A673 (cell line): ENCODE measurements at regions not wholly inside any gene's neighbourhood (a gene's known extent, or its start where the extent isn't known, plus 50 kb on each side); places are given as distances from the start of the nearest gene placed in this dataset.

Experiments
- BruUV-seq: library from RNA; stranded (reverse); fragments of 400-500 nt; replicated peaks from 2 replicates; lab custom pipeline; 2021; lab: Mats Ljungman, UMichigan
- CTCF ChIA-PET: fragments of 300-600 bp; sonication (Branson Sonifier 250); formaldehyde crosslinking; loops from one replicate; lab custom pipeline; 2022; ENCODE audit warnings: antibody characterized with exemption; lab: Charles Lee
- POLR2A ChIA-PET: fragments of 300-600 bp; sonication (Branson Sonifier 250); formaldehyde crosslinking; loops from one replicate; lab custom pipeline; 2022; ENCODE audit warnings: antibody characterized with exemption; ENCODE audit not compliant: low non-redundant PET; lab: Charles Lee
- DNase-seq: peaks from one replicate; pipeline ENCODE4 v3.0.0-alpha.2; 2015; ENCODE audit warnings: low spot score
- H3K27ac ChIP-seq: fragments of 200-600 bp; sonication (generic); 2 replicates; pipeline ENCODE4 v1.5.1; 2016; ENCODE audit warnings: mixed run types, low read depth, mild to moderate bottlenecking, mixed read lengths, antibody characterized with exemption, low read length; ENCODE audit not compliant: poor library complexity, severe bottlenecking
- H3K27me3 ChIP-seq: fragments of 200-600 bp; sonication (generic); replicated peaks from 2 replicates; pipeline ENCODE4 v1.6.1; 2017; ENCODE audit warnings: mixed run types, low read depth, mild to moderate bottlenecking, mixed read lengths, antibody characterized with exemption, low read length; ENCODE audit not compliant: insufficient read depth, poor library complexity
- H3K36me3 ChIP-seq: fragments of 200-600 bp; sonication (generic); 2 replicates; pipeline ENCODE4 v1.6.1; 2016; ENCODE audit warnings: mixed run types, mild to moderate bottlenecking, mixed read lengths, antibody characterized with exemption, low read length; ENCODE audit not compliant: insufficient read depth, poor library complexity, severe bottlenecking
- H3K4me1 ChIP-seq: fragments of 200-600 bp; sonication (generic); 2 replicates; pipeline ENCODE4 v1.6.1; 2017; ENCODE audit warnings: mixed run types, mild to moderate bottlenecking, mixed read lengths, antibody characterized with exemption, low read length; ENCODE audit not compliant: insufficient read depth, poor library complexity, severe bottlenecking
- H3K4me3 ChIP-seq: fragments of 200-600 bp; sonication (generic); 2 replicates; pipeline ENCODE4 v1.5.1; 2016; ENCODE audit warnings: low read depth, mixed run types, mild to moderate bottlenecking, mixed read lengths, low read length; ENCODE audit not compliant: poor library complexity, severe bottlenecking
- H3K9me3 ChIP-seq: fragments of 200-600 bp; sonication (generic); 2 replicates; pipeline ENCODE4 v1.6.1; 2016; ENCODE audit warnings: mixed run types, low read depth, mild to moderate bottlenecking, mixed read lengths, antibody characterized with exemption, low read length; ENCODE audit not compliant: poor library complexity, severe bottlenecking
- EZH2 ChIP-seq: fragments of 200-600 bp; sonication (generic); IDR thresholded peaks from 2 replicates; pipeline ENCODE4 v1.6.1; 2017; ENCODE audit warnings: borderline replicate concordance, low read depth, mild to moderate bottlenecking, mixed read lengths, antibody characterized with exemption, low read length; ENCODE audit not compliant: poor library complexity, severe bottlenecking
- intact Hi-C: fragments of 100-400 bp; cut with micrococcal nuclease; formaldehyde crosslinking; loops from one replicate; pipeline ENCODE4 v1.10.0; 2022; ENCODE audit not compliant: unreplicated experiment
- TF ChIP-seq, protein P1 (sequence below): fragments of 300-800, 200-600 bp; sonication (generic); conservative IDR thresholded peaks from 2 replicates; pipeline ENCODE4 v1.5.1; 2017; ENCODE audit warnings: low read depth, mild to moderate bottlenecking, antibody characterized with exemption, low read length, moderate library complexity, mixed read lengths

DNA sequence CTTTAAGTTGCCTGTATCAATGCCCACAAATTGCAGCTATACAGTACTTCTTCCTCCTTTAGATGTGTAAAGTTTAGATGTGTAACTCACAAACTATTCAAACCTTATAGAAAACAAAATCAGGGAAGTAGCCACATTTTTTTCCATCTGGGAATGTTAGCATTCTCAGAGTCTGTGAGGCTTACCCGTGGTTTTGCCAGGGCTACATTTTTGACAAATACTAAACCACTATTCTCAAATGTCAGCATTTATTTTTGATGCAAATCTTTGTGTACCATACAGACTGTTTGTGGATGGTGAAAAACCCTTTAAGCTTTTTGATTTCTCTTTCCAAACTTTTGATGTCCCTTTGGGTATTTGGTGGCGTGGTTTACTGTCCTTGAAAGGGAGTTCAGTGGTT lies 216.4 kb downstream of the POSTN start:
- no peaks in the 10 kb centered on the region for H3K4me1 ChIP-seq
- H3K27ac ChIP-seq = no peak overlapping the region
- ChIA-PET POLR2A (no interaction called here), CTCF (no interaction called here)
- no peak for DNase-seq
- intact Hi-C loops = no loop called here
- no peaks in the 10 kb centered on the region for H3K27me3 ChIP-seq
- H3K36me3 ChIP-seq = no peaks in the 10 kb centered on the region
- no TSS peak for BruUV-seq
- no peak for TF ChIP-seq EZH2
- TF ChIP-seq, protein P1, sequence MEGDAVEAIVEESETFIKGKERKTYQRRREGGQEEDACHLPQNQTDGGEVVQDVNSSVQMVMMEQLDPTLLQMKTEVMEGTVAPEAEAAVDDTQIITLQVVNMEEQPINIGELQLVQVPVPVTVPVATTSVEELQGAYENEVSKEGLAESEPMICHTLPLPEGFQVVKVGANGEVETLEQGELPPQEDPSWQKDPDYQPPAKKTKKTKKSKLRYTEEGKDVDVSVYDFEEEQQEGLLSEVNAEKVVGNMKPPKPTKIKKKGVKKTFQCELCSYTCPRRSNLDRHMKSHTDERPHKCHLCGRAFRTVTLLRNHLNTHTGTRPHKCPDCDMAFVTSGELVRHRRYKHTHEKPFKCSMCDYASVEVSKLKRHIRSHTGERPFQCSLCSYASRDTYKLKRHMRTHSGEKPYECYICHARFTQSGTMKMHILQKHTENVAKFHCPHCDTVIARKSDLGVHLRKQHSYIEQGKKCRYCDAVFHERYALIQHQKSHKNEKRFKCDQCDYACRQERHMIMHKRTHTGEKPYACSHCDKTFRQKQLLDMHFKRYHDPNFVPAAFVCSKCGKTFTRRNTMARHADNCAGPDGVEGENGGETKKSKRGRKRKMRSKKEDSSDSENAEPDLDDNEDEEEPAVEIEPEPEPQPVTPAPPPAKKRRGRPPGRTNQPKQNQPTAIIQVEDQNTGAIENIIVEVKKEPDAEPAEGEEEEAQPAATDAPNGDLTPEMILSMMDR = no peak
- no peak overlapping the region for H3K4me3 ChIP-seq
- H3K9me3 ChIP-seq = no peaks in the 10 kb centered on the region

DNA sequence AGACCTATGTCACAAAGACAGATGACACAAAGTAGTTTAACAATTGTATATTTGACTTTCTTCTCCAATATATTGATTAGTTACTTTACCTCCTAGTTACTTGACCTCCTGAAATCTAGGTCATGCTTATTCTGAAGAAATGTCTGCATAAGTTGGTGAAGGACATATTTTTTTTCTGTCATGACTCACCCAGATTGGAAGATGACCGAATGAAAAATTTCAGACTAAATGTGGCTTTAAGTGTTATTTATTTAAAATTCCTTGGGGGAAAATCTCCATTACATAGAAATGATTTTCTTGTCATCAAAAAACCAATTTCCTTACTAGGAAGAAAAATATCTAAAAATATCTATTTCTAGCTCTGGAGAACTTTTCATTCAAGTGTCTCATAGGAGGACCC lies 217.1 kb downstream of the POSTN start:
- no peaks in the 10 kb centered on the region for H3K9me3 ChIP-seq
- H3K27ac ChIP-seq = no peak overlapping the region
- ChIA-PET CTCF (no interaction called here), POLR2A (no interaction called here)
- no peaks in the 10 kb centered on the region for H3K36me3 ChIP-seq
- intact Hi-C loops = no loop called here
- H3K4me1 ChIP-seq = no peaks in the 10 kb centered on the region
- no peak for DNase-seq
- TF ChIP-seq, protein P1 = no peak
- TF ChIP-seq EZH2 = no peak
- no TSS peak for BruUV-seq
- no peak overlapping the region for H3K4me3 ChIP-seq
- H3K27me3 ChIP-seq = no peaks in the 10 kb centered on the region

GRCh38 chr13:37379841-37380240 lies 218.7 kb downstream of the POSTN start:
- intact Hi-C loops = loop anchor here (10.0 kb wide), 1 partner anchor 275 kb away; the partner anchor contains the start of gene CSNK1A1L
- POLR2A ChIA-PET = no interaction called here
- BruUV-seq = no TSS peak

More at GRCh38 chr13:37379841-37380240, 218.7 kb downstream of the POSTN start:
- Histone ChIP-seq H3K27me3 (no peaks in the 10 kb centered on the region), H3K36me3 (no peaks in the 10 kb centered on the region), H3K4me1 (no peaks in the 10 kb centered on the region), H3K9me3 (no peaks in the 10 kb centered on the region), H3K4me3 (no peak overlapping the region), H3K27ac (no peak overlapping the region)
- TF ChIP-seq, protein P1 = no peak
- no peak for TF ChIP-seq EZH2
- DNase-seq = no peak
- CTCF ChIA-PET = no interaction called here
